Stomach (tissue), 8 donors: ENCODE measurements at regions not wholly inside any gene's neighbourhood (a gene's known extent, or its start where the extent isn't known, plus 50 kb on each side); places are given as distances from the start of the nearest gene placed in this dataset.
"Not testable (repeated sequence)": the region's sequence is repeated elsewhere in the genome, so short reads cannot be mapped to it uniquely, and the experiment has no call there.

Experiments
- DNase-seq, 2 donors: peaks; one replicate each; pipeline versions ENCODE4 v3.0.0 to v3.0.0-alpha.2; 2013 to 2019
- H3K27ac ChIP-seq, 5 donors: fragments of 200-600 bp in 4 of 5; sonication (generic) in 4 of 5; one replicate each; pipeline ENCODE4 v1.5.1; 2013 to 2019; ENCODE audit warnings: mild to moderate bottlenecking in 1 of 5, moderate library complexity in 1 of 5
- H3K27me3 ChIP-seq, 3 donors: fragments of 200-600 bp; sonication (generic); one replicate each; pipeline ENCODE4 v1.5.1; 2017 to 2019; ENCODE audit warnings: mixed run types in 1 of 3
- H3K36me3 ChIP-seq, 4 donors: fragments of 200-600 bp; sonication (generic); 1 replicate in 3 of 4; 2 replicates in 1 of 4; pipeline ENCODE4 v1.5.1; 2016 to 2019
- H3K4me1 ChIP-seq, 4 donors: fragments of 200-600 bp; sonication (generic); one replicate each; pipeline ENCODE4 v1.5.1; 2016 to 2019
- H3K4me3 ChIP-seq, 4 donors: fragments of 200-600 bp; sonication (generic) in 3 of 4; one replicate each; pipeline ENCODE4 v1.5.1; 2016 to 2019; ENCODE audit warnings: mild to moderate bottlenecking in 1 of 4
- H3K9me3 ChIP-seq, 4 donors: fragments of 200-600 bp; sonication (generic); one replicate each; pipeline ENCODE4 v1.5.1; 2016 to 2019
- CTCF ChIP-seq, 7 experiments: fragments of 450-650 bp in 4 of 7; fragments of 200-600 bp in 3 of 7; sonication (generic) in 3 of 7; IDR thresholded peaks; one replicate each; pipeline ENCODE4 v1.5.1; 2016 to 2019; ENCODE audit warnings: antibody characterized with exemption in 7 of 7, control low read depth in 2 of 7, mild to moderate bottlenecking in 1 of 7
- EP300 ChIP-seq: sonication (generic); formaldehyde crosslinking; IDR thresholded peaks from one replicate; pipeline ENCODE4 v1.6.1; 2017; ENCODE audit warnings: antibody characterized with exemption
- POLR2A ChIP-seq, 4 donors: fragments of 450-650 bp; IDR thresholded peaks; one replicate each; pipeline ENCODE4 v1.6.1; 2016; ENCODE audit warnings: antibody characterized with exemption in 4 of 4, control low read depth in 2 of 4, mild to moderate bottlenecking in 1 of 4, moderate library complexity in 1 of 4
- POLR2AphosphoS5 ChIP-seq, 3 donors: sonication (generic); formaldehyde crosslinking; IDR thresholded peaks; one replicate each; pipeline ENCODE4 v1.6.1; 2016; ENCODE audit warnings: antibody characterized with exemption in 3 of 3
- WGBS, 5 donors: extraction: QIAGEN DNeasy Blood & Tissue Kit in 3 of 5; methylation state at CpG; one replicate each; pipeline versions ENCODE4 v1.1.5 to v1.1.7; 2013 to 2018; 5-methylcytosine and 5-hydroxymethylcytosine counted together
- intact Hi-C: fragments of 100-400 bp; cut with DNase I; formaldehyde crosslinking; loops from one replicate; pipeline ENCODE4 v1.15.1; 2023; ENCODE audit warnings: low total_unique reads
- donor health status: healthy with polysubstance abuse.
- donor health status: Bipolar disorder and iron deficiency.
- donor health status: healthy.

- H3K4me3 ChIP-seq, result no peak overlapping the region
- intact Hi-C loops, result no loop called here
- DNase-seq, result no peak
- no peaks in the 10 kb centered on the region for H3K4me1 ChIP-seq
- TF ChIP-seq EP300 (no peak), POLR2AphosphoS5 (IDR thresholded peaks at IDR 0.05) (no peak), POLR2A (IDR thresholded peaks at IDR 0.05) (no peak), CTCF (IDR thresholded peaks at IDR 0.05) (no peak)
- WGBS, 5 donors, result 57 to 74% (median 65%) methylated on average over 7 of the region's 7 CpGs
- peaks cover 0 to 50% (median 8%) of the 10 kb centered on the region in 3 donors for H3K27me3 ChIP-seq
- no peak overlapping the region for H3K27ac ChIP-seq
- peaks cover 0 to 1% (median under 1%) of the 10 kb centered on the region in 4 donors for H3K9me3 ChIP-seq
- H3K36me3 ChIP-seq, result no peaks in the 10 kb centered on the region
These were observed 78.5 kb downstream of the RPS6KA4 start for GRCh38 chr11:64437426-64437825.

- whole genome bisulfite sequencing, 5 donors, result 38 to 57% (median 43%) methylated on average over 19 to 22 of the region's 22 CpGs
- DNase-seq, result no peak
- H3K4me1 ChIP-seq, result no peaks in the 10 kb centered on the region
- H3K27me3 ChIP-seq, result peaks cover 0 to 44% (median 8%) of the 10 kb centered on the region in 3 donors
- intact Hi-C loops, result no loop called here
- no peaks in the 10 kb centered on the region for H3K36me3 ChIP-seq
- no peak for TF ChIP-seq POLR2A (IDR thresholded peaks at IDR 0.05)
- H3K27ac ChIP-seq, result no peak overlapping the region
- no peak overlapping the region for H3K4me3 ChIP-seq
- H3K9me3 ChIP-seq, result no peaks in the 10 kb centered on the region
These were observed 80.2 kb downstream of the RPS6KA4 start for GRCh38 chr11:64438986-64439771.

- H3K36me3 ChIP-seq, H3K27ac ChIP-seq, H3K4me3 ChIP-seq, intact Hi-C loops, H3K4me1 ChIP-seq, H3K9me3 ChIP-seq, DNase-seq: not testable (repeated sequence)
- 82 to 88% (median 86%) methylated on average over 8 of the region's 8 CpGs for WGBS, 5 donors
- H3K27me3 ChIP-seq, result peaks cover 0 to 39% (median 8%) of the 10 kb centered on the region in 3 donors
These were observed 81.0 kb downstream of the RPS6KA4 start for GRCh38 chr11:64439772-64440491.

- H3K36me3 ChIP-seq, result no peaks in the 10 kb centered on the region
- H3K27me3 ChIP-seq, result peaks cover 0 to 39% (median 8%) of the 10 kb centered on the region in 3 donors
- TF ChIP-seq POLR2AphosphoS5 (IDR thresholded peaks at IDR 0.05) (no peak), CTCF (IDR thresholded peaks at IDR 0.05) (no peak), POLR2A (IDR thresholded peaks at IDR 0.05) (no peak), EP300 (no peak)
- H3K9me3 ChIP-seq, result no peaks in the 10 kb centered on the region
- no peak for DNase-seq
- H3K27ac ChIP-seq, result no peak overlapping the region
- H3K4me3 ChIP-seq, result no peak overlapping the region
- WGBS, 5 donors, result 60 to 71% (median 63%) methylated on average over 11 of the region's 11 CpGs
- no peaks in the 10 kb centered on the region for H3K4me1 ChIP-seq
- intact Hi-C loops, result no loop called here
These were observed 82.2 kb downstream of the RPS6KA4 start for GRCh38 chr11:64441127-64441526.

- Histone ChIP-seq H3K4me1 (peaks cover 5 to 9% (median 6%) of the 10 kb centered on the region in 4 donors), H3K4me3 (no peak overlapping the region), H3K36me3 (no peaks in the 10 kb centered on the region), H3K9me3 (no peaks in the 10 kb centered on the region), H3K27ac (no peak overlapping the region), H3K27me3 (peaks cover 0 to 25% (median 8%) of the 10 kb centered on the region in 3 donors)
- no peak for DNase-seq
- intact Hi-C loops, result no loop called here
- 71 to 75% (median 73%) methylated on average over 5 of the region's 5 CpGs for WGBS, 5 donors
- TF ChIP-seq POLR2AphosphoS5 (IDR thresholded peaks at IDR 0.05) (no peak), CTCF (IDR thresholded peaks at IDR 0.05) (no peak), EP300 (no peak)
These were observed 84.0 kb downstream of the RPS6KA4 start for GRCh38 chr11:64443001-64443400.
